Stomach (tissue), 4 donors: ENCODE measurements at regions not wholly inside any gene's neighbourhood (a gene's known extent, or its start where the extent isn't known, plus 50 kb on each side); places are given as distances from the start of the nearest gene placed in this dataset.

Source experiments
- CTCF ChIP-seq, 7 experiments: fragments of 450-650 bp in 4 of 7; fragments of 200-600 bp in 3 of 7; sonication (generic) in 3 of 7; IDR thresholded peaks; one replicate each; pipeline ENCODE4 v1.5.1; 2016 to 2019; ENCODE audit warnings: antibody characterized with exemption in 7 of 7, control low read depth in 2 of 7, mild to moderate bottlenecking in 1 of 7
- EP300 ChIP-seq: sonication (generic); formaldehyde crosslinking; IDR thresholded peaks from one replicate; pipeline ENCODE4 v1.6.1; 2017; ENCODE audit warnings: antibody characterized with exemption
- POLR2A ChIP-seq, 4 donors: fragments of 450-650 bp; IDR thresholded peaks; one replicate each; pipeline ENCODE4 v1.6.1; 2016; ENCODE audit warnings: antibody characterized with exemption in 4 of 4, control low read depth in 2 of 4, mild to moderate bottlenecking in 1 of 4, moderate library complexity in 1 of 4
- POLR2AphosphoS5 ChIP-seq, 3 donors: sonication (generic); formaldehyde crosslinking; IDR thresholded peaks; one replicate each; pipeline ENCODE4 v1.6.1; 2016; ENCODE audit warnings: antibody characterized with exemption in 3 of 3

GRCh38 chr1:157311730-157312081 lies 173.5 kb upstream of the ETV3 start:
- TF ChIP-seq CTCF (IDR thresholded peaks at IDR 0.05) = no peak
- TF ChIP-seq POLR2A (IDR thresholded peaks at IDR 0.05) = no peak
- no peak for TF ChIP-seq EP300
- no peak for TF ChIP-seq POLR2AphosphoS5 (IDR thresholded peaks at IDR 0.05)
